Neural progenitor cell (in vitro differentiated cells): ENCODE measurements at regions not wholly inside any gene's neighbourhood (a gene's known extent, or its start where the extent isn't known, plus 50 kb on each side); places are given as distances from the start of the nearest gene placed in this dataset.

Experiments used
- DNase-seq: peaks from one replicate; pipeline ENCODE4 v3.0.0-alpha.2; 2016; ENCODE audit warnings: low spot score
- H2AFZ ChIP-seq: fragments of 200-600 bp; sonication (generic); replicated peaks from 2 replicates; pipeline ENCODE4 v1.6.1; 2016; ENCODE audit warnings: antibody characterized with exemption
- H3F3A ChIP-seq: fragments of 200-600 bp; sonication (generic); 2 replicates; pipeline ENCODE4 v1.6.1; 2016; ENCODE audit warnings: antibody characterized with exemption, low read depth
- H3K27ac ChIP-seq: fragments of 200-600 bp; sonication (generic); 2 replicates; pipeline ENCODE4 v1.5.1; 2016; ENCODE audit warnings: mild to moderate bottlenecking
- H3K27me3 ChIP-seq: fragments of 200-600 bp; sonication (generic); 2 replicates; pipeline ENCODE4 v1.6.1; 2016; ENCODE audit warnings: mild to moderate bottlenecking, moderate library complexity
- H3K36me3 ChIP-seq: fragments of 200-600 bp; sonication (generic); 2 replicates; pipeline ENCODE4 v1.5.1; 2016
- H3K4me1 ChIP-seq: fragments of 200-600 bp; sonication (generic); 2 replicates; pipeline ENCODE4 v1.6.1; 2016; ENCODE audit warnings: mixed run types
- H3K4me2 ChIP-seq: fragments of 200-600 bp; sonication (generic); 2 replicates; pipeline ENCODE4 v1.6.1; 2016
- H3K4me3 ChIP-seq: fragments of 200-600 bp; sonication (generic); 2 replicates; pipeline ENCODE4 v1.5.1; 2016
- H3K79me2 ChIP-seq: fragments of 200-600 bp; sonication (generic); 2 replicates; pipeline ENCODE4 v1.6.1; 2016; ENCODE audit warnings: low read depth
- H3K9ac ChIP-seq: fragments of 200-600 bp; sonication (generic); 2 replicates; pipeline ENCODE4 v1.6.1; 2016
- H3K9me3 ChIP-seq: fragments of 200-600 bp; sonication (generic); 2 replicates; pipeline ENCODE4 v1.5.1; 2016; ENCODE audit warnings: low read depth
- H4K20me1 ChIP-seq: fragments of 200-600 bp; sonication (generic); 2 replicates; pipeline ENCODE4 v1.6.1; 2016; ENCODE audit warnings: low read depth
- H3K27ac Mint-ChIP-seq: 3 replicates; pipeline ENCODE4 v1.8.0; 2021; ENCODE audit warnings: mixed read lengths
- H3K27me3 Mint-ChIP-seq: 2 replicates; pipeline ENCODE4 v1.8.0; 2022; ENCODE audit warnings: low read depth, mild to moderate bottlenecking, inconsistent platforms, moderate library complexity, mixed read lengths; ENCODE audit not compliant: insufficient read depth
- H3K36me3 Mint-ChIP-seq: 3 replicates; pipeline ENCODE4 v1.8.0; 2021; ENCODE audit warnings: mixed read lengths
- H3K4me1 Mint-ChIP-seq: 3 replicates; pipeline ENCODE4 v1.8.0; 2021; ENCODE audit warnings: mixed read lengths
- H3K4me3 Mint-ChIP-seq: 3 replicates; pipeline ENCODE4 v1.8.0; 2021; ENCODE audit warnings: mild to moderate bottlenecking, moderate library complexity, mixed read lengths
- H3K9me3 Mint-ChIP-seq: 3 replicates; pipeline ENCODE4 v1.8.0; 2020; ENCODE audit warnings: mixed read lengths
- CTCF ChIP-seq: fragments of 200-600 bp; sonication (generic); IDR thresholded peaks from 2 replicates; pipeline ENCODE4 v1.5.1; 2017; ENCODE audit warnings: antibody characterized with exemption, mild to moderate bottlenecking
- EZH2 ChIP-seq: fragments of 200-600 bp; sonication (generic); IDR thresholded peaks from 2 replicates; pipeline ENCODE4 v1.6.1; 2017; ENCODE audit warnings: antibody characterized with exemption, mild to moderate bottlenecking, moderate library complexity
- EZH2phosphoT487 ChIP-seq: fragments of 200-600 bp; sonication (generic); IDR thresholded peaks from 2 replicates; pipeline ENCODE4 v1.6.1; 2017; ENCODE audit warnings: antibody characterized with exemption

GRCh38 chr18:60601249-60601648 is 228.7 kb upstream of the MC4R start:
- H3K9me3 Mint-ChIP-seq = no peaks in the 10 kb centered on the region
- H3K27ac ChIP-seq = no peak overlapping the region
- H3K4me1 ChIP-seq = no peaks in the 10 kb centered on the region
- no peak for DNase-seq
- H3K36me3 Mint-ChIP-seq = no peaks in the 10 kb centered on the region
- no peak for TF ChIP-seq EZH2phosphoT487
- no peak for TF ChIP-seq CTCF
- no peak for TF ChIP-seq EZH2
- H3K27ac Mint-ChIP-seq = no peak overlapping the region
- H3K27me3 Mint-ChIP-seq = no peaks in the 10 kb centered on the region
- no peak overlapping the region for H3K9ac ChIP-seq
- no peak overlapping the region for H3K4me2 ChIP-seq
- no peaks in the 10 kb centered on the region for H3F3A ChIP-seq
- no peaks in the 10 kb centered on the region for H3K9me3 ChIP-seq
- no peak overlapping the region for H3K4me3 ChIP-seq
- H3K79me2 ChIP-seq = no peaks in the 10 kb centered on the region
- no peaks in the 10 kb centered on the region for H3K36me3 ChIP-seq
- no peaks in the 10 kb centered on the region for H3K27me3 ChIP-seq
- no peak overlapping the region for H2AFZ ChIP-seq
- H3K4me1 Mint-ChIP-seq = no peaks in the 10 kb centered on the region
- no peak overlapping the region for H3K4me3 Mint-ChIP-seq
- H4K20me1 ChIP-seq = no peaks in the 10 kb centered on the region

GRCh38 chr18:60623331-60623730 is 250.8 kb upstream of the MC4R start:
- no peak overlapping the region for H3K4me3 Mint-ChIP-seq
- no peak for DNase-seq
- H3K27ac Mint-ChIP-seq = no peak overlapping the region

GRCh38 chr18:60624207-60624606 is 251.6 kb upstream of the MC4R start:
- H3K27me3 Mint-ChIP-seq = peaks cover 2% of the 10 kb centered on the region
- H2AFZ ChIP-seq = no peak overlapping the region
- H3K9ac ChIP-seq = no peak overlapping the region
- no peaks in the 10 kb centered on the region for H3K9me3 Mint-ChIP-seq
- H3K4me2 ChIP-seq = no peak overlapping the region
- no peaks in the 10 kb centered on the region for H3K9me3 ChIP-seq
- H3K4me1 Mint-ChIP-seq = no peaks in the 10 kb centered on the region
- TF ChIP-seq CTCF = no peak
- TF ChIP-seq EZH2 = no peak
- no peak for TF ChIP-seq EZH2phosphoT487
- H3K27ac Mint-ChIP-seq = no peak overlapping the region
- H3K36me3 ChIP-seq = no peaks in the 10 kb centered on the region
- no peaks in the 10 kb centered on the region for H4K20me1 ChIP-seq
- no peaks in the 10 kb centered on the region for H3K4me1 ChIP-seq
- H3K27me3 ChIP-seq = peaks cover 4% of the 10 kb centered on the region
- H3K79me2 ChIP-seq = no peaks in the 10 kb centered on the region
- no peak overlapping the region for H3K4me3 Mint-ChIP-seq
- H3K36me3 Mint-ChIP-seq = no peaks in the 10 kb centered on the region
- DNase-seq = no peak
- no peak overlapping the region for H3K27ac ChIP-seq
- no peak overlapping the region for H3K4me3 ChIP-seq
- H3F3A ChIP-seq = no peaks in the 10 kb centered on the region

More at GRCh38 chr18:60623331-60623730, 250.8 kb upstream of the MC4R start:
- H3K27me3 ChIP-seq = peaks cover 4% of the 10 kb centered on the region
- H3K9me3 Mint-ChIP-seq = no peaks in the 10 kb centered on the region
- H3K4me2 ChIP-seq = no peak overlapping the region
- no peak overlapping the region for H2AFZ ChIP-seq
- no peaks in the 10 kb centered on the region for H3K9me3 ChIP-seq
- H3F3A ChIP-seq = no peaks in the 10 kb centered on the region
- H3K36me3 Mint-ChIP-seq = no peaks in the 10 kb centered on the region
- H3K27me3 Mint-ChIP-seq = peaks cover 2% of the 10 kb centered on the region
- H3K36me3 ChIP-seq = no peaks in the 10 kb centered on the region
- TF ChIP-seq CTCF (no peak), EZH2 (no peak), EZH2phosphoT487 (no peak)
- no peaks in the 10 kb centered on the region for H3K79me2 ChIP-seq
- no peak overlapping the region for H3K27ac ChIP-seq
- no peaks in the 10 kb centered on the region for H3K4me1 ChIP-seq
- H3K4me1 Mint-ChIP-seq = no peaks in the 10 kb centered on the region
- H3K4me3 ChIP-seq = no peak overlapping the region
- H4K20me1 ChIP-seq = no peaks in the 10 kb centered on the region
- no peak overlapping the region for H3K9ac ChIP-seq
